OCI-LY7 (cell line): ENCODE measurements at regions not wholly inside any gene's neighbourhood (a gene's known extent, or its start where the extent isn't known, plus 50 kb on each side); places are given as distances from the start of the nearest gene placed in this dataset.

ENCODE experiments used
- EZH2phosphoT487 ChIP-seq: fragments of 200-600 bp; sonication (generic); IDR thresholded peaks from 2 replicates; pipeline ENCODE4 v1.6.1; 2018; ENCODE audit warnings: low read depth, borderline replicate concordance, mild to moderate bottlenecking, mixed run types, antibody characterized with exemption, low read length, moderate library complexity, mixed read lengths
- TF ChIP-seq, protein P1 (sequence below): fragments of 200-600 bp; sonication (generic); conservative IDR thresholded peaks from 2 replicates; pipeline ENCODE4 v1.5.1; 2014; ENCODE audit warnings: mild to moderate bottlenecking, antibody characterized with exemption, low read length, moderate library complexity, mixed read lengths

DNA sequence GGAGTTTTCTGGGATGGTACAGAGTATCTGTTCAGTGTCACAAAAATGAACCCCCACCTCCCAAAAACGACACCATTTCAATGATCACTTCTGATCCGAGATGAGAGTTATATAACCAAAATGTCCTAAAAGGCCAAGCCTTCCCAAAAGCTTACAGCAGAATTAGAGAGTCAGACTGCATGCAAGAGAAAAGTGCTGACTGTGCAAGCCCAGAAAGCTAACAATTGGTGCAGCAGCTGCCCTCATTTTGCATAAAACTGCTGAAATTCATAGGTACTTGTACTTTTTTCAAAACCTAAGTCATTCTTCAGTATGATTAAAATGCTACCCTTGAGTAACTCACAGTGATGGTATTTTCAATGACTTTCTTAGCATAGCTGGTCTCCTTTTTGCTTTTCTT, 819.6 kb upstream of the ARGLU1 start:
- TF ChIP-seq, protein P1, sequence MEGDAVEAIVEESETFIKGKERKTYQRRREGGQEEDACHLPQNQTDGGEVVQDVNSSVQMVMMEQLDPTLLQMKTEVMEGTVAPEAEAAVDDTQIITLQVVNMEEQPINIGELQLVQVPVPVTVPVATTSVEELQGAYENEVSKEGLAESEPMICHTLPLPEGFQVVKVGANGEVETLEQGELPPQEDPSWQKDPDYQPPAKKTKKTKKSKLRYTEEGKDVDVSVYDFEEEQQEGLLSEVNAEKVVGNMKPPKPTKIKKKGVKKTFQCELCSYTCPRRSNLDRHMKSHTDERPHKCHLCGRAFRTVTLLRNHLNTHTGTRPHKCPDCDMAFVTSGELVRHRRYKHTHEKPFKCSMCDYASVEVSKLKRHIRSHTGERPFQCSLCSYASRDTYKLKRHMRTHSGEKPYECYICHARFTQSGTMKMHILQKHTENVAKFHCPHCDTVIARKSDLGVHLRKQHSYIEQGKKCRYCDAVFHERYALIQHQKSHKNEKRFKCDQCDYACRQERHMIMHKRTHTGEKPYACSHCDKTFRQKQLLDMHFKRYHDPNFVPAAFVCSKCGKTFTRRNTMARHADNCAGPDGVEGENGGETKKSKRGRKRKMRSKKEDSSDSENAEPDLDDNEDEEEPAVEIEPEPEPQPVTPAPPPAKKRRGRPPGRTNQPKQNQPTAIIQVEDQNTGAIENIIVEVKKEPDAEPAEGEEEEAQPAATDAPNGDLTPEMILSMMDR: no peak
- no peak for TF ChIP-seq EZH2phosphoT487
